GM18867 (cell line): ENCODE measurements at regions not wholly inside any gene's neighbourhood (a gene's known extent, or its start where the extent isn't known, plus 50 kb on each side); places are given as distances from the start of the nearest gene placed in this dataset.
A peak's percentile ranks its signal among the peaks of the same experiment; 100 is the strongest.

Experiments used
- ATAC-seq: cut with Tn5 transposase; IDR thresholded peaks from one replicate; pipeline ENCODE4 v1.9.1; 2021; ENCODE audit warnings: mild to moderate bottlenecking, moderate library complexity; ENCODE audit not compliant: unreplicated experiment

- no peak for ATAC-seq
Measured at GRCh38 chr5:81914696-81915095, 57.1 kb upstream of the ATG10 start.

- no peak for ATAC-seq
Measured at GRCh38 chr5:81912933-81913332, 58.9 kb upstream of the ATG10 start.

- peak; percentile 93 for ATAC-seq
Measured at GRCh38 chr5:81909677-81910076, 62.1 kb upstream of the ATG10 start.

- ATAC-seq: no peak
Measured at GRCh38 chr5:81908771-81909170, 63.1 kb upstream of the ATG10 start.

- ATAC-seq: no peak
Measured at GRCh38 chr5:81908044-81908443, 63.8 kb upstream of the ATG10 start.

GRCh38 chr5:81907012-81907635 lies 64.7 kb upstream of the ATG10 start:
- no peak for ATAC-seq

- no peak for ATAC-seq
Measured at GRCh38 chr5:81906086-81906485, 65.7 kb upstream of the ATG10 start.

- no peak for ATAC-seq
Measured at GRCh38 chr5:81904861-81905260, 67.0 kb upstream of the ATG10 start.

- ATAC-seq: no peak
Measured at GRCh38 chr5:81904166-81904565, 67.7 kb upstream of the ATG10 start.

- ATAC-seq: no peak
Measured at GRCh38 chr5:81901586-81901985, 70.2 kb upstream of the ATG10 start.

GRCh38 chr5:81899123-81899522 lies 72.7 kb upstream of the ATG10 start:
- no peak for ATAC-seq

GRCh38 chr5:81898403-81898802 lies 73.4 kb upstream of the ATG10 start:
- peak; percentile 39 for ATAC-seq

- no peak for ATAC-seq
Measured at GRCh38 chr5:81896764-81897163, 75.1 kb upstream of the ATG10 start.

GRCh38 chr5:81895307-81895706 lies 76.5 kb upstream of the ATG10 start:
- no peak for ATAC-seq

- ATAC-seq: no peak
Measured at GRCh38 chr5:81893961-81894360, 77.9 kb upstream of the ATG10 start.

GRCh38 chr5:81884871-81885270 lies 87.0 kb upstream of the ATG10 start:
- ATAC-seq: no peak

- no peak for ATAC-seq
Measured at GRCh38 chr5:81883371-81883770, 88.5 kb upstream of the ATG10 start.

- ATAC-seq: no peak
Measured at GRCh38 chr5:81881595-81881994, 90.2 kb upstream of the ATG10 start.

- no peak for ATAC-seq
Measured at GRCh38 chr5:81879936-81880335, 91.9 kb upstream of the ATG10 start.

GRCh38 chr5:81878333-81878732 lies 93.5 kb upstream of the ATG10 start:
- ATAC-seq: no peak

GRCh38 chr5:81866994-81867393 lies 104.8 kb upstream of the ATG10 start:
- ATAC-seq: no peak

- no peak for ATAC-seq
Measured at GRCh38 chr5:81860778-81861177, 109.9 kb upstream of the SSBP2 start.

GRCh38 chr5:81859624-81860023 lies 108.7 kb upstream of the SSBP2 start:
- no peak for ATAC-seq
